ENCODE measurements at regions not wholly inside any gene's neighbourhood (a gene's known extent, or its start where the extent isn't known, plus 50 kb on each side); places are given as distances from the start of the nearest gene placed in this dataset.

DNA sequence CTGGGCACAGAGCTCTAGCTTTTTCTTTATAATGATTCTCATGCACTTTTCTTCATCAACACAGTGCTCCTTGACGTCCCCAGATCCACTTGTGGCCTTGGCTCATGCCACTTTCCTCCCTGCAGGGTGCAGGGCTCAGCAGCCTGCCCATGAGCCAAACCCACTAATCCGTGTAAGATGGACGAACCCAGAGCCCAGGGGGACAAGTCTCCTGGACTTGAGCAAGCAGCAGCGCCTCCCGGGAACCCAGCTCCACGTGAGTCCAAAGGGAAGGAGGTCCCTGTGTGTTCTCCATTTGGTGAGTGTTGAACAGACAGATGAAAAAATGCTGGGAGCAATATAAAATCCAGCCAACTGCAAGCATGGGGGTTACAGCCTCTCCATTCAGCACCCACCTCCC is 470.6 kb upstream of the HS6ST1 start:
- in situ Hi-C loops (cut with MboI; ENCODE audit: low sequenced_read_pairs in 4 of 4): no loop called here
- TF ChIP-seq POLR2A (IDR thresholded peaks at IDR 0.05): no peak
- TF ChIP-seq, protein P1, sequence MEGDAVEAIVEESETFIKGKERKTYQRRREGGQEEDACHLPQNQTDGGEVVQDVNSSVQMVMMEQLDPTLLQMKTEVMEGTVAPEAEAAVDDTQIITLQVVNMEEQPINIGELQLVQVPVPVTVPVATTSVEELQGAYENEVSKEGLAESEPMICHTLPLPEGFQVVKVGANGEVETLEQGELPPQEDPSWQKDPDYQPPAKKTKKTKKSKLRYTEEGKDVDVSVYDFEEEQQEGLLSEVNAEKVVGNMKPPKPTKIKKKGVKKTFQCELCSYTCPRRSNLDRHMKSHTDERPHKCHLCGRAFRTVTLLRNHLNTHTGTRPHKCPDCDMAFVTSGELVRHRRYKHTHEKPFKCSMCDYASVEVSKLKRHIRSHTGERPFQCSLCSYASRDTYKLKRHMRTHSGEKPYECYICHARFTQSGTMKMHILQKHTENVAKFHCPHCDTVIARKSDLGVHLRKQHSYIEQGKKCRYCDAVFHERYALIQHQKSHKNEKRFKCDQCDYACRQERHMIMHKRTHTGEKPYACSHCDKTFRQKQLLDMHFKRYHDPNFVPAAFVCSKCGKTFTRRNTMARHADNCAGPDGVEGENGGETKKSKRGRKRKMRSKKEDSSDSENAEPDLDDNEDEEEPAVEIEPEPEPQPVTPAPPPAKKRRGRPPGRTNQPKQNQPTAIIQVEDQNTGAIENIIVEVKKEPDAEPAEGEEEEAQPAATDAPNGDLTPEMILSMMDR (IDR thresholded peaks at IDR 0.05 in 4 of 5, conservative IDR thresholded peaks at IDR 0.05 in 1 of 5): no peak
- no peak for ATAC-seq

DNA sequence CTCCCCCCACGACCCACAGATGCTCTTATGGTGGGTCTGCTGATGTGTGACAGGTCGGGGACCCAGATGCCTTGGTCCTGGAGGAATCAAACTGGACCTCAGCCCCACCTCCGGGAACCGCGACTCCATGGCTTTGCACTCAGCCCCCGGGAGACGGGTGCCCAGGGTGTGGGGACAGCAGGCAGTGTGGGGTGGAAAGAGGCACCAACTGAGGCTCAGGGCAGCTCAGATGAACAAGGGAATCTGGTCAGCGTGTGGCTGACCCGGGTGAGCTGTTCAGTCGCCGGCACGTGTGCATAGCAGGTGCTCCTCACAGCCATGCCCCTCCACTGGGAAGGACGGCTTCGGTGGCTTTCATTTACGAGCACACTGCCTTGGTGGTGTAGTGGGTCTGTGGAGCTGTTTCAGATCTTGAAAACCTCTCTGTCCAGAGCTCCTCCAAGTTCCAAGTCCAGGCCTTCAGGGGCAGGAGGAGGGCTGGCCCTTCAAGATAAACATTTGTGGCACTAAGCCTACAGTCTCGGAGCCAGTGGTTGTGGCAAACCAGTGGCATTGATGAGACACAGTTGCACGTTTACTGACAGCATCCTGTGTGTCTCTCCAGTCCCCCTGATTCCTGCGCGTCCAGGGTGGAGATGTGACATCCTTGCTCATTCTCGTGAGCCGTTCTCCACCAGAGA is 471.2 kb upstream of the HS6ST1 start:
- TF ChIP-seq POLR2A (IDR thresholded peaks at IDR 0.05): no peak
- TF ChIP-seq, protein P1 (IDR thresholded peaks at IDR 0.05 in 4 of 5, conservative IDR thresholded peaks at IDR 0.05 in 1 of 5): no peak
- H3K27me3 ChIP-seq: no peaks in the 10 kb centered on the region
- no peaks in the 10 kb centered on the region for H3K9me3 ChIP-seq
- no peaks in the 10 kb centered on the region for H3K4me1 ChIP-seq
- no peaks in the 10 kb centered on the region for H3K36me3 ChIP-seq
- no peak overlapping the region for H3K4me3 ChIP-seq
- in situ Hi-C loops (cut with MboI; ENCODE audit: low sequenced_read_pairs in 4 of 4): no loop called here
- DNase-seq: no peak
- intact Hi-C loops (cut with DNase I; ENCODE audit: low total_unique reads): no loop called here
- ATAC-seq: no peak
- H3K27ac ChIP-seq: no peak overlapping the region

More for the DNA sequence above, 470.6 kb upstream of the HS6ST1 start:
- intact Hi-C loops (cut with DNase I; ENCODE audit: low total_unique reads): no loop called here
- no peak for DNase-seq
- no peaks in the 10 kb centered on the region for H3K36me3 ChIP-seq
- H3K27ac ChIP-seq: no peak overlapping the region
- H3K27me3 ChIP-seq: no peaks in the 10 kb centered on the region
- no peaks in the 10 kb centered on the region for H3K4me1 ChIP-seq
- no peaks in the 10 kb centered on the region for H3K9me3 ChIP-seq
- no peak overlapping the region for H3K4me3 ChIP-seq

DNA sequence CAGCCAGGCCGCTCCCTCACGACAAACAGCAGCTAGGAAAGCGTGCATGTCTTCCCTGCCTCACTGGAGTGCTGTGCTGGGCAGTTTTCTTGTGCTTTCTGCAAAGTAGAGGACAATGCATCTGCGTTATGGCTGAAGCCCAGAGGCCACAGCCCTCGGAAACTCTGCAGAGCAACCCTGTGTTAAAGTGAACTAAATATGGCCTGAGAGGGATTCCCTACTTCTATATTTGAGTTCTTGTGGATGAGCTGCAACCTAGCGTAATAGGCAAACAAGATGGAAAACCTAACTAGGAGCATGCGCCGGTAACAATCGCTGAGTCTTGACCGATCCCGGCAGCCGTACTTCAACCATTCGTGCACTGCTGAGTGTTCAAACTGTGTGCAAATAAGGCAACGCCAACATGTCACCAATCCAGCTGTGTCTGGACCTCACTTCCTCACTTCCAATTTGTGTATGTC is 471.9 kb upstream of the HS6ST1 start:
- Histone ChIP-seq H3K4me3 (no peak overlapping the region), H3K27me3 (no peaks in the 10 kb centered on the region), H3K9me3 (no peaks in the 10 kb centered on the region), H3K36me3 (no peaks in the 10 kb centered on the region), H3K4me1 (no peaks in the 10 kb centered on the region), H3K27ac (no peak overlapping the region)
- in situ Hi-C loops (cut with MboI; ENCODE audit: low sequenced_read_pairs in 4 of 4): no loop called here
- DNase-seq (no peak), ATAC-seq (no peak)
- intact Hi-C loops (cut with DNase I; ENCODE audit: low total_unique reads): no loop called here
- no peak for TF ChIP-seq POLR2A (IDR thresholded peaks at IDR 0.05)
- TF ChIP-seq, protein P1 (IDR thresholded peaks at IDR 0.05 in 4 of 5, conservative IDR thresholded peaks at IDR 0.05 in 1 of 5): no peak

DNA sequence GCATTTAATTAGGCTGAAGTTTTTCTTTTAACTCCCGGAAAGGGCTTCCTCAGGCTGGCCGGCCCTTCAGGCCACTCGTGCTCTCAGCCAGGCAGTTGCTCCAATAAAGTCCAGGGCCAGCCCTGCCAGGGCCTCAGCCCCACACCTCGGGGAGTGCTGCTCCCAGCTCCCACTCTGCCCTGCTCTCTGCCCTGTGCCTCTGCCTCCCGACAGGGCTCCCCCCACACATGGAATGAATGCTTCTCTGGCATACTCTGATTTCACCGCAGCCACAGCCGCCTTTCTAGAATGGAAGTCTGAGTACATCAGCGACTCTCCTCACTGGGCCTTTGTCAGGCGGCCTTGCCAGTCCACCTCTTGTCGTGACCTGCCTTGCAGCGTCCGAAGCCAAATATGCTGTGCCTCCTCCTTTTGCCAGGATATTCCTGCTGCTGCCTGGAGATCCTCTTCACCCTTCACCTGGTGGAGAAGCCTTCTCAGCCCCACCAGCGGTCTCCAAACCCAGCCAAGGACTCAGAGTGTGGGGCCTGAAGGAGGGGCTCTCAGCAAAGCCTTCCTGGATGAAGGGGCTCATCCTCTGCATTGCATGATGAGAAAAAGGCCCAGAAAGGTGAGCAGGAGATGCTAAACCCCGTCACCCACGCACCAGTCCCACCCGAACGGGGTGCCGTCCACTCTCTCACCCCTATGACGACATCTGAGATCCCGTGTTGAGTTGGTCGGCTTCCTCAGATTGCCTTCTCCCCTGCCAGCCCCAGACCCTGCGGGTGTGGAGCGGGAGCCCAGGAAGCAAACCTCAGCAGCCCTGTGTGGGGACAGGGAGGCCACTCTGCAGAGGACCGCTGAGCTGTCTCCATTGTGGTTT is 472.7 kb upstream of the HS6ST1 start:
- no peak overlapping the region for H3K4me3 ChIP-seq
- DNase-seq (no peak), ATAC-seq (no peak)
- H3K4me1 ChIP-seq: no peaks in the 10 kb centered on the region
- H3K27ac ChIP-seq: no peak overlapping the region
- no peaks in the 10 kb centered on the region for H3K36me3 ChIP-seq
- in situ Hi-C loops (cut with MboI; ENCODE audit: low sequenced_read_pairs in 4 of 4) (no loop called here), intact Hi-C loops (cut with DNase I; ENCODE audit: low total_unique reads) (no loop called here)
- H3K27me3 ChIP-seq: no peaks in the 10 kb centered on the region
- no peak for TF ChIP-seq POLR2A (IDR thresholded peaks at IDR 0.05)
- TF ChIP-seq, protein P1 (IDR thresholded peaks at IDR 0.05 in 4 of 5, conservative IDR thresholded peaks at IDR 0.05 in 1 of 5): no peak
- H3K9me3 ChIP-seq: no peaks in the 10 kb centered on the region
